K562 (cell line): ENCODE measurements at regions not wholly inside any gene's neighbourhood (a gene's known extent, or its start where the extent isn't known, plus 50 kb on each side); places are given as distances from the start of the nearest gene placed in this dataset.

Experiments
- ARID3A ChIP-seq: IDR thresholded peaks from 2 replicates; pipeline ENCODE4 v1.6.1; 2012; ENCODE audit warnings: low read depth, low read length, improper control_type of control experiment, borderline replicate concordance
- ETV1 ChIP-seq: fragments of 450-650 bp; conservative IDR thresholded peaks from 2 replicates; pipeline ENCODE4 v1.6.1; 2016; ENCODE audit warnings: missing genetic modification characterization, control low read depth, low read depth, missing compliant biosample characterization
- HBP1 ChIP-seq: fragments of 450-650 bp; formaldehyde crosslinking; IDR thresholded peaks from 2 replicates; pipeline ENCODE4 v1.4.0; 2022; ENCODE audit warnings: missing genetic modification characterization
- KLF10 ChIP-seq: fragments of 250-450 bp; sonication (Bioruptor Pico); IDR thresholded peaks from 2 replicates; pipeline ENCODE4 v1.6.1; 2021; ENCODE audit warnings: matching md5 sums
- NRF1 ChIP-seq, 2 experiments: fragments of 450-650 bp; IDR thresholded peaks in 1 of 2; conservative IDR thresholded peaks in 1 of 2; 2 replicates each; pipeline ENCODE4 v1.6.1; 2014; ENCODE audit warnings: mild to moderate bottlenecking in 2 of 2
- POU5F1 ChIP-seq: fragments of 150-350 bp; IDR thresholded peaks from 2 replicates; pipeline ENCODE4 v1.6.1; 2014; ENCODE audit warnings: borderline replicate concordance, low read length, low read depth, mild to moderate bottlenecking; ENCODE audit not compliant: partially characterized antibody
- RBM25 ChIP-seq: fragments of 200-400 bp; formaldehyde crosslinking; IDR thresholded peaks from 2 replicates; pipeline ENCODE4 v1.6.1; 2018; ENCODE audit warnings: low read length, low read depth, moderate library complexity; ENCODE audit not compliant: severe bottlenecking
- RFX7 ChIP-seq: fragments of 250-450 bp; sonication (Bioruptor Pico); IDR thresholded peaks from 2 replicates; pipeline ENCODE4 v1.5.1; 2021; ENCODE audit warnings: mild to moderate bottlenecking
- SIX5 ChIP-seq, 2 experiments: IDR thresholded peaks; 2 replicates each; pipeline ENCODE4 v1.6.1; 2011; ENCODE audit warnings: low read length in 2 of 2, borderline replicate concordance in 1 of 2, low read depth in 1 of 2, mild to moderate bottlenecking in 1 of 2, moderate library complexity in 1 of 2; ENCODE audit not compliant: insufficient read depth in 1 of 2
- STAT5B ChIP-seq: fragments of 250-450 bp; sonication (Bioruptor Pico); IDR thresholded peaks from 2 replicates; pipeline ENCODE4 v1.8.0; 2021; ENCODE audit warnings: mild to moderate bottlenecking, inconsistent platforms
- YY1 ChIP-seq, 3 experiments: IDR thresholded peaks; 2 replicates each; pipeline ENCODE4 v1.6.1; 2011; ENCODE audit warnings: low read length in 2 of 3, mild to moderate bottlenecking in 2 of 3, moderate library complexity in 2 of 3, borderline replicate concordance in 1 of 3, control low read depth in 1 of 3, low read depth in 1 of 3; ENCODE audit not compliant: insufficient read depth in 3 of 3, insufficient replicate concordance in 2 of 3, control insufficient read depth in 1 of 3, insufficient read length in 1 of 3; ENCODE audit errors: extremely low read depth in 1 of 3
- ZFP1 ChIP-seq: fragments of 450-650 bp; formaldehyde crosslinking; IDR thresholded peaks from 2 replicates; pipeline ENCODE4 v1.4.0; 2020; ENCODE audit warnings: mild to moderate bottlenecking, mixed read lengths
- ZNF780A ChIP-seq: fragments of 250-450 bp; sonication (Bioruptor Pico); IDR thresholded peaks from 2 replicates; pipeline ENCODE4 v1.5.0; 2021; ENCODE audit warnings: mild to moderate bottlenecking
- ZSCAN29 ChIP-seq: fragments of 450-650 bp; IDR thresholded peaks from 2 replicates; pipeline ENCODE4 v1.6.1; 2017
- ZSCAN32 ChIP-seq: fragments of 450-650 bp; formaldehyde crosslinking; IDR thresholded peaks from 2 replicates; pipeline ENCODE4 v1.4.0; 2020; ENCODE audit warnings: mild to moderate bottlenecking, moderate library complexity
- TF ChIP-seq, protein P1 (sequence below): fragments of 450-650 bp; IDR thresholded peaks from 2 replicates; pipeline ENCODE4 v1.6.1; 2017; ENCODE audit warnings: antibody characterized with exemption, mild to moderate bottlenecking
- TF ChIP-seq, protein P2 (sequence below): fragments of 450-650 bp; IDR thresholded peaks from 2 replicates; pipeline ENCODE4 v1.6.1; 2016
- TF ChIP-seq, protein P3 (sequence below): sonication (generic); formaldehyde crosslinking; IDR thresholded peaks from 2 replicates; pipeline ENCODE4 v1.8.0; 2022; ENCODE audit warnings: missing genetic modification reagents, mild to moderate bottlenecking, moderate library complexity, borderline replicate concordance

DNA sequence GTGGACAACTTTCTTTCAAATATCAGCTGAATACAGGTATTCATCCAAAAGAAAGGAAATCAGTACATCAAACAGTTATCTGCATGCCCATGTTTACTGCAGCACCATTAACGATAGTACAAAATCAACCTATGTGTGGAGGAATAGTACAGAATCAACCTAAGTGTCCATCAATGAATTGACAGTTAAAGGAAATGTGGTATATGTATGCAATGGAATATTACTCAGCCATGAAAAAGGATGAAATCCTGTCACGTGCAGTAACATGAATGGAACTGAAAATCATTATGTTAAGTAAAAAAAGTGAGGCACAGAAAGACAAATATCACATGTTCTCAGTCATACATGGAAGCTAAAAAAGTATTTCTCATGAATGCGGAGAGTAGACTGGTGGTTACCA lies 132.3 kb downstream of the MED15 start (continued):
- no peak for TF ChIP-seq SIX5 (IDR thresholded peaks at IDR 0.05; ENCODE audit: borderline replicate concordance in 1 of 2, insufficient read depth in 1 of 2, low read depth in 1 of 2, low read length in 2 of 2)
- no peak for TF ChIP-seq ZSCAN29
- no peak for TF ChIP-seq RFX7 (CRISPR knock-in tag)
- TF ChIP-seq RBM25 = peak; percentile 100
- TF ChIP-seq, protein P1, sequence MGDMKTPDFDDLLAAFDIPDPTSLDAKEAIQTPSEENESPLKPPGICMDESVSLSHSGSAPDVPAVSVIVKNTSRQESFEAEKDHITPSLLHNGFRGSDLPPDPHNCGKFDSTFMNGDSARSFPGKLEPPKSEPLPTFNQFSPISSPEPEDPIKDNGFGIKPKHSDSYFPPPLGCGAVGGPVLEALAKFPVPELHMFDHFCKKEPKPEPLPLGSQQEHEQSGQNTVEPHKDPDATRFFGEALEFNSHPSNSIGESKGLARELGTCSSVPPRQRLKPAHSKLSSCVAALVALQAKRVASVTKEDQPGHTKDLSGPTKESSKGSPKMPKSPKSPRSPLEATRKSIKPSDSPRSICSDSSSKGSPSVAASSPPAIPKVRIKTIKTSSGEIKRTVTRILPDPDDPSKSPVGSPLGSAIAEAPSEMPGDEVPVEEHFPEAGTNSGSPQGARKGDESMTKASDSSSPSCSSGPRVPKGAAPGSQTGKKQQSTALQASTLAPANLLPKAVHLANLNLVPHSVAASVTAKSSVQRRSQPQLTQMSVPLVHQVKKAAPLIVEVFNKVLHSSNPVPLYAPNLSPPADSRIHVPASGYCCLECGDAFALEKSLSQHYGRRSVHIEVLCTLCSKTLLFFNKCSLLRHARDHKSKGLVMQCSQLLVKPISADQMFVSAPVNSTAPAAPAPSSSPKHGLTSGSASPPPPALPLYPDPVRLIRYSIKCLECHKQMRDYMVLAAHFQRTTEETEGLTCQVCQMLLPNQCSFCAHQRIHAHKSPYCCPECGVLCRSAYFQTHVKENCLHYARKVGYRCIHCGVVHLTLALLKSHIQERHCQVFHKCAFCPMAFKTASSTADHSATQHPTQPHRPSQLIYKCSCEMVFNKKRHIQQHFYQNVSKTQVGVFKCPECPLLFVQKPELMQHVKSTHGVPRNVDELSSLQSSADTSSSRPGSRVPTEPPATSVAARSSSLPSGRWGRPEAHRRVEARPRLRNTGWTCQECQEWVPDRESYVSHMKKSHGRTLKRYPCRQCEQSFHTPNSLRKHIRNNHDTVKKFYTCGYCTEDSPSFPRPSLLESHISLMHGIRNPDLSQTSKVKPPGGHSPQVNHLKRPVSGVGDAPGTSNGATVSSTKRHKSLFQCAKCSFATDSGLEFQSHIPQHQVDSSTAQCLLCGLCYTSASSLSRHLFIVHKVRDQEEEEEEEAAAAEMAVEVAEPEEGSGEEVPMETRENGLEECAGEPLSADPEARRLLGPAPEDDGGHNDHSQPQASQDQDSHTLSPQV = no peak
- TF ChIP-seq, protein P2, sequence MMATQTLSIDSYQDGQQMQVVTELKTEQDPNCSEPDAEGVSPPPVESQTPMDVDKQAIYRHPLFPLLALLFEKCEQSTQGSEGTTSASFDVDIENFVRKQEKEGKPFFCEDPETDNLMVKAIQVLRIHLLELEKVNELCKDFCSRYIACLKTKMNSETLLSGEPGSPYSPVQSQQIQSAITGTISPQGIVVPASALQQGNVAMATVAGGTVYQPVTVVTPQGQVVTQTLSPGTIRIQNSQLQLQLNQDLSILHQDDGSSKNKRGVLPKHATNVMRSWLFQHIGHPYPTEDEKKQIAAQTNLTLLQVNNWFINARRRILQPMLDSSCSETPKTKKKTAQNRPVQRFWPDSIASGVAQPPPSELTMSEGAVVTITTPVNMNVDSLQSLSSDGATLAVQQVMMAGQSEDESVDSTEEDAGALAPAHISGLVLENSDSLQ = no peak
- TF ChIP-seq ARID3A = no peak
- no peak for TF ChIP-seq POU5F1
- TF ChIP-seq ZFP1 (CRISPR knock-in tag) = no peak
- TF ChIP-seq ETV1 (tag) = peak; percentile 79
- TF ChIP-seq HBP1 = peak; percentile 79; the same call in 1 of the 2 replicates
- no peak for TF ChIP-seq YY1 (IDR thresholded peaks at IDR 0.05; ENCODE audit: borderline replicate concordance in 1 of 3, control insufficient read depth in 1 of 3, extremely low read depth in 1 of 3, insufficient read depth in 3 of 3, insufficient read length in 1 of 3, insufficient replicate concordance in 2 of 3, low read depth in 1 of 3, low read length in 2 of 3)
- no peak for TF ChIP-seq KLF10
- TF ChIP-seq STAT5B (CRISPR knock-in tag) = no peak
- no peak for TF ChIP-seq ZSCAN32 (CRISPR knock-in tag)
- TF ChIP-seq NRF1 (conservative IDR thresholded peaks at IDR 0.05 in 1 of 2, IDR thresholded peaks at IDR 0.05 in 1 of 2) = no peak
- TF ChIP-seq ZNF780A = no peak
- TF ChIP-seq, protein P3, sequence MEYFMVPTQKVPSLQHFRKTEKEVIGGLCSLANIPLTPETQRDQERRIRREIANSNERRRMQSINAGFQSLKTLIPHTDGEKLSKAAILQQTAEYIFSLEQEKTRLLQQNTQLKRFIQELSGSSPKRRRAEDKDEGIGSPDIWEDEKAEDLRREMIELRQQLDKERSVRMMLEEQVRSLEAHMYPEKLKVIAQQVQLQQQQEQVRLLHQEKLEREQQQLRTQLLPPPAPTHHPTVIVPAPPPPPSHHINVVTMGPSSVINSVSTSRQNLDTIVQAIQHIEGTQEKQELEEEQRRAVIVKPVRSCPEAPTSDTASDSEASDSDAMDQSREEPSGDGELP = no peak
